CMK (cell line): ENCODE measurements at regions not wholly inside any gene's neighbourhood (a gene's known extent, or its start where the extent isn't known, plus 50 kb on each side); places are given as distances from the start of the nearest gene placed in this dataset.
"Not testable (repeated sequence)": the region's sequence is repeated elsewhere in the genome, so short reads cannot be mapped to it uniquely, and the experiment has no call there.

Experiments
- DNase-seq: peaks from one replicate; pipeline ENCODE4 v3.0.0-alpha.2; 2010; ENCODE audit warnings: low read depth

- no peak for DNase-seq
Observed at GRCh38 chr12:131313635-131314034, 359.9 kb downstream of the ADGRD1 start.

DNA sequence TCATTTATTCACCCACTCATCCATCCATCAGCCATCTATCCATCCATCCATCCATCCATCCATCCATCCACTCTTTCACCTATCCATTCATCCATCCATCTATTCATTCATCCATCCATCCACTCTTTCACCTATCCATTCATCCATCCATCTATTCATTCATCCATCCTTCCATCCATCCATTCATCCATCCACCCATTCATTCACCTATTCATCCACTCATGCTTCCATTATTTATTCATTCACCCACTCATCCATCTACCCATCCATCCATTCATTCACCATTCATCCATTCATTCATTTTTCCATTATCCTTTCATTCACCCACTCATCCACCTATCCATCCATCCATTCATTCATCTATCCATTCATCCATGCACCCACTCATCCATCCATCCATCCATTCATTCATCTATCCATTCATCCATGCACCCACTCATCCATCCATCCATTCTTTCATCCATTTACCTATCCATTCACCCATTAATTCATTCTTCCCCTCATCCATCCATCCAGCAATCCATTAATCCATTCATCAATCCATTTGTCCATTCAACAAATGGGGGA lies 360.9 kb downstream of the ADGRD1 start:
- no peak for DNase-seq

GRCh38 chr12:131315601-131316000 lies 361.9 kb downstream of the ADGRD1 start:
- DNase-seq: no peak

- DNase-seq: no peak
Observed at GRCh38 chr12:131316388-131316787, 362.7 kb downstream of the ADGRD1 start.

- no peak for DNase-seq
Observed at GRCh38 chr12:131318045-131318685, 364.5 kb downstream of the ADGRD1 start.

- DNase-seq: no peak
Observed at GRCh38 chr12:131321988-131322387, 368.3 kb downstream of the ADGRD1 start.

DNA sequence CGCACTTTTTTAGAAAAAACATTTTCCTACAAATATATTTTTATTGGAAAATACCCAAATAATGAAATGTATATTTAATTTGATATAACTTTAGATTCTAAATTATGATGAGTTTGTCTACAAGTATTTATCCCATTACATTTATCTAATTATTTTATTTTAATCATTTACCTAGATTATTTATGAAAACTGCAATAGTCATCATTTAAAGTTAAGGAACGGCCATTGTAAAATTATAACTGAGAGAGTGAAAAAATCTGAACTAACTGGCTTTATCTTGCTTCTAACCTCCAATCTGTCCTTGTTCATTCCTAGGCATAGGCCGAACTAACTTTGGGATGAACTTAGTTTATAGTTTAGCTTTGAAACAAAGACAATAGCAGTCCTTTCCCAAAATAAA lies 368.8 kb downstream of the ADGRD1 start:
- DNase-seq: not testable (repeated sequence)

- no peak for DNase-seq
Observed at GRCh38 chr12:131323879-131324278, 370.2 kb downstream of the ADGRD1 start.

GRCh38 chr12:131327521-131328488 lies 374.1 kb downstream of the ADGRD1 start:
- no peak for DNase-seq

DNA sequence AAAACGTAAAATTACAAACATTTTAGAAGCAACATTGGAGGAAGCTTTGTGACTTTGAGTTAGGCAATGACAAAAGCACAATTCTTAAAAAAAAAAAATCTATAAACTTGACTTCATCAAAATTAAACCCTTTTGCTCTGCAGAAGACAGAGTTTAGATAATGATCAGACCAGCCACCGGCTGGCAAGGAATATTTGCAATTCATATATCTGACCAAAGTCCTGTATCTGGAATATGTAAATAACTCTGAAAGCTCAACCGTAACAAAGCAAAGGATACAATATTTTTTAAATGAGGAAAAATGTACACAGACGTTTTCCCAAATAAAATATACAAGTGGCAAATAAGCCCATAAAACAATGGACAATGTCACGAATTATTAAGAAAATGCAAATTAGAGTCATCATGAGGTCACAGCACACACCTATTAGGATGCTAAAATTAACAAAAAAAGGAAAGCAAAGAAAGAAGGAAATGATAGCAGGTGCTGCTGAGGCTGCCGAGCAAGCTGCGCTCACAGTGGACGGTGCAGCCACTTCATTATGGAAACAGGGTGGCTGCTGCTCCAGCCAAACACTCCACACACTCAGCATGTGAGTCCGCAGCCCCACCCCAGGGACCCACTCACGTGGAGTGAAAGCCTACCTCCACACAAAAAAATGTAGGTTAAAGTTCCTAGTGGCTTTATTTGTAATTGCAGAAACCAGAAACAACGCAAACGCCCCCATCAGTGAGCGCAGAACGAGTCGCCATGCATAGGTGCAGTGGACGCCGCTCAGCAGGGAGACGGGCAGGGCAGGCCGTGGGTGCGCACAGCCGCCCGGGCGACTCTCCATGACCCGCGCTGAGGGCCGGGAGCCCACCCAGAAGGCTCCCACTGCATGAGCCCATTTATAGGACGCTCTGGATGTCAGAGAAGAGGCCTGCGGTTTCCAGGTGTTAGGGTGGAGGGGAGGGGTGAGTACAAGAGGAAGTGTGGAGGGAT lies 375.4 kb downstream of the ADGRD1 start:
- not testable (repeated sequence) for DNase-seq

- no peak for DNase-seq
Observed at GRCh38 chr12:131330106-131330815, 376.6 kb downstream of the ADGRD1 start.

GRCh38 chr12:131331148-131331750 lies 377.5 kb downstream of the ADGRD1 start:
- DNase-seq: no peak

GRCh38 chr12:131332224-131332623 lies 378.5 kb downstream of the ADGRD1 start:
- no peak for DNase-seq

DNA sequence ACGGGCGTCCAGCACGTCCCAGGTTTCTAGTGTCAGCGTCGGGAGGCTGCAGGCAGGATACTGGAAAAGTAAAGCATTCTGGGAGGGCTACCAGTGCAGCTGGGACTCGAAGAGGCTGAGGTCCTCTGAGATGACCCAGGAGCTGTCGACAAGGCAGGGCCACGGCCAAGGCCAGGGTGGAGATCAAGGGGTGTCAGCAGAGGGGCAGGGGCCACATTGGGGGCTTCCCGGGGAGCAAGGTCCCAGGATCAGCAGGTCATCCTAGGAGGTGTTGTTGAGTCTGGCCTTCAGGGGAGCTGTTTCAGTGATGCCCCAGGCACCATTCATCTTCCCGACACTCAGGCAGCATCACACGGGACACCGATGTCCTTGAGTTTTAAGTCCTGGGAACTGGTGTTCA lies 377.8 kb upstream of the SFSWAP start:
- DNase-seq: no peak

DNA sequence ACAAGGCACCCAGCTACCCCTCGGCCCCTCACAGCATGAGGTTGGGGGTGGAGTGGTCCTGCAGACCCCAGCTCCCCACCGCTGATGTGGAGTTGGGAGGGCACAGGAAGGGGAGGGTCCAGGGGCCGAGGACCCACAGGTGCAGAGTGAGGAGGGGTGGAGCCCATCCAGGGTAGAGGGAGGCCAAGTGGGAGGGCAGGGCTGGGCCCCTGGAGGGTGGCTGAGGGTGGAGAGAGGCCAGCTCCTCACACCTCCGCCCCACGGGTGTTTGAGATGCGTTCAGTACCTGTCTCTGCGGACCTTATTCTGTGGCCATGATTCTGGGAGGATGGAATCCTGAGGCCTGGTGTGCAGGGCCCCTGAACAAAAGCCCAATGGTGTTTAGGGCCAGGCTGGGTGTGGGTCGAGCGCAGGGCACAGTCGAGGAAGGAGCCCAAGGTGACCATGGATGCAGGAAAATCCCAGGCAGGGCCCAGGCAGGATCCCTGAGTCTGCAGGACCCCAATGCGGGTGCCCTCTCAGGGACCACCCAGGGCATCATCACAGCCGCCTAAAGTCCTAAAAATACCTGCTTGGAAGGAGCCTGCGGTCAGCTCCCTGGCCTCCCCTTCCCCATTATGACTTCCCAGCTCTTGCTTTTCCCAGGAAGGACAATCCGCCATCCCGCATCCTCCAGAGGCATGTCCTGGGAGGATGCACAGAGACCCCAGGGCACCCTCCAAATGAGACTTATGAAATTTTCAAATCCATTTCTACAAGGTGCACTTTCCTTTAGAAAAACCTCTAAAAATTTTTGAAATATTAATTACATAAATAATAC lies 377.1 kb upstream of the SFSWAP start:
- no peak for DNase-seq

GRCh38 chr12:131334835-131335234 lies 376.1 kb upstream of the SFSWAP start:
- DNase-seq: no peak

GRCh38 chr12:131335456-131335855 lies 375.4 kb upstream of the SFSWAP start:
- DNase-seq: no peak

DNA sequence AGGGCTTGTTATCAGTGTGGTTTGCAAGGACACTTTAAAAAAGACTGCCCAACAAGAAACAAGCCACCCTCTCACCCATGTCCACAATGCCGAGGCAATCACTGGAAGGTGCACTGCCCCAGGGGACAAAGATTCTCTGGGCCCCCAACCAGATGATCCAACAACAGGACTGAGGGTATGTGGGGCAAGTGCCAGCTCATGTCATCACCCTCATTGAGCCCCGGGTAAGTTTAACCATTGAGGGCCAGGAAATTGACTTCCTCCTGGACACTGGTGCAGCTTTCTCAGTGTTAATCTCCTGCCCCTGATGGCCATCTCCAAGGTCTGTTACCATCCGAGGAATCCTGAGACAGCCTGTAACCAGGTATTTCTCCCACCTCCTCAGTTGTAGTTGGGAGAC lies 373.0 kb upstream of the SFSWAP start:
- not testable (repeated sequence) for DNase-seq

DNA sequence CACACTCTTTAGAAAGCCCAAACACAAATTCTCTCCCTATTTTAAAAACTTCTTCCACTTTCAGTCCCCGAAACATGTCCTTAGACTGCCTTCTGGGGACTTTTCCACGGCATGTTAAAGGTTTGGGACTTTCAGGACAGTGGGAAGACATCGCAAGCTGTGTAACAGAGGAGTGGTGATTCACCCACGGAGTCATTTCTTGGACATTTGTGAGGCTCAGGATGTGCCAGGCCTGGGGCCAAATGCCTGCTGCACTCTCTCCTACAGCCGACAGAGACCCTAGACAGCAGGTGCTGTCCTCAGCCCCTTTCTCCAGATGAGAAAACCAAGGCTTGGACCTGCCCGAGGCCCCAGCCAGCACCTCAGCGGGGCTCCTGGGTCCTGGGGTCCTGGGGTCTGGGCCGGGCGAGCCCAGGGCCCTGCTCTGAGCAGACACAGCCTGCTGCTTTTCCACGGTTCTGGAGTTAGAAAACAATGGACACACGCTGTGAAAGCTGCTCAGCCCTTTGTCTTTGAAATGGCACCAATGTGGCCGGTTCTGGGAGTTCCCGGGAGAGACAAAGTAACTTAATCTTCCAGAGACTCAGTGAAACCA lies 370.2 kb upstream of the SFSWAP start:
- DNase-seq: no peak
